HEK293T (cell line): ENCODE measurements at regions not wholly inside any gene's neighbourhood (a gene's known extent, or its start where the extent isn't known, plus 50 kb on each side); places are given as distances from the start of the nearest gene placed in this dataset.

Source experiments
- CTCF ChIA-PET: fragments of 350-600 bp; formaldehyde crosslinking; extraction: SDS; loops from one replicate; lab custom pipeline; 2021; ENCODE audit warnings: antibody characterized with exemption, inconsistent platforms; lab: Yijun Ruan, JAX
- POLR2A ChIA-PET: fragments of 350-600 bp; formaldehyde crosslinking; extraction: SDS; loops from one replicate; lab custom pipeline; 2020; ENCODE audit warnings: antibody characterized with exemption, inconsistent platforms; lab: Yijun Ruan, JAX
- DNase-seq: peaks from one replicate; pipeline ENCODE4 v3.0.0; 2012; ENCODE audit warnings: mixed read lengths; ENCODE audit errors: extremely low spot score
- ARNT ChIP-seq: fragments of 450-650 bp; IDR thresholded peaks from 2 replicates; pipeline ENCODE4 v1.6.1; 2017; ENCODE audit warnings: mild to moderate bottlenecking
- BHLHE40 ChIP-seq: fragments of 450-650 bp; IDR thresholded peaks from 2 replicates; pipeline ENCODE4 v1.6.1; 2016; ENCODE audit warnings: mild to moderate bottlenecking, moderate library complexity, borderline replicate concordance
- CTBP1 ChIP-seq: fragments of 450-650 bp; IDR thresholded peaks from 2 replicates; pipeline ENCODE4 v1.6.1; 2016; ENCODE audit warnings: borderline replicate concordance
- ELF4 ChIP-seq: fragments of 450-650 bp; IDR thresholded peaks from 2 replicates; pipeline ENCODE4 v1.6.1; 2017; ENCODE audit warnings: antibody characterized with exemption
- FOXA1 ChIP-seq: fragments of 450-650 bp; IDR thresholded peaks from 2 replicates; pipeline ENCODE4 v1.6.1; 2016; ENCODE audit warnings: mild to moderate bottlenecking
- FOXK2 ChIP-seq: fragments of 450-650 bp; IDR thresholded peaks from 2 replicates; pipeline ENCODE4 v1.6.1; 2016; ENCODE audit warnings: mild to moderate bottlenecking
- FOXM1 ChIP-seq: fragments of 450-650 bp; IDR thresholded peaks from 2 replicates; pipeline ENCODE4 v1.6.1; 2017; ENCODE audit warnings: mild to moderate bottlenecking, borderline replicate concordance
- HDGF ChIP-seq: fragments of 450-650 bp; IDR thresholded peaks from 2 replicates; pipeline ENCODE4 v1.6.1; 2017; ENCODE audit warnings: antibody characterized with exemption, borderline replicate concordance
- L3MBTL2 ChIP-seq: fragments of 450-650 bp; conservative IDR thresholded peaks from 2 replicates; pipeline ENCODE4 v1.6.1; 2016; ENCODE audit warnings: mild to moderate bottlenecking
- LEF1 ChIP-seq: fragments of 450-650 bp; IDR thresholded peaks from 2 replicates; pipeline ENCODE4 v1.6.1; 2017; ENCODE audit warnings: mild to moderate bottlenecking, borderline replicate concordance
- NFRKB ChIP-seq: fragments of 450-650 bp; IDR thresholded peaks from 2 replicates; pipeline ENCODE4 v1.6.1; 2016; ENCODE audit warnings: mild to moderate bottlenecking, moderate library complexity
- PKNOX1 ChIP-seq: fragments of 450-650 bp; IDR thresholded peaks from 2 replicates; pipeline ENCODE4 v1.6.1; 2016
- SP1 ChIP-seq: fragments of 450-650 bp; IDR thresholded peaks from 2 replicates; pipeline ENCODE4 v1.6.1; 2017
- SUZ12 ChIP-seq: fragments of 450-650 bp; IDR thresholded peaks from 2 replicates; pipeline ENCODE4 v1.6.1; 2016; ENCODE audit warnings: mild to moderate bottlenecking
- TARDBP ChIP-seq: fragments of 450-650 bp; IDR thresholded peaks from 2 replicates; pipeline ENCODE4 v1.6.1; 2016
- ZNF384 ChIP-seq: fragments of 450-650 bp; IDR thresholded peaks from 2 replicates; pipeline ENCODE4 v1.6.1; 2016

GRCh38 chr3:76178412-76178811 lies 393.1 kb upstream of the ZNF717 start:
- ChIA-PET CTCF (no interaction called here), POLR2A (no interaction called here)
- TF ChIP-seq TARDBP (no peak), CTBP1 (no peak), FOXK2 (no peak), SP1 (no peak), ARNT (no peak)
- no peak for DNase-seq

- ChIA-PET POLR2A (no interaction called here), CTCF (no interaction called here)
- TF ChIP-seq CTBP1 (no peak), BHLHE40 (no peak), FOXM1 (no peak), FOXA1 (no peak), SUZ12 (no peak), ARNT (no peak), FOXK2 (no peak), L3MBTL2 (no peak), NFRKB (no peak), SP1 (no peak), LEF1 (no peak), ZNF384 (no peak), HDGF (no peak), PKNOX1 (no peak), TARDBP (no peak), ELF4 (no peak)
- DNase-seq, result no peak
Measured at GRCh38 chr3:76181213-76181612, 395.9 kb upstream of the ZNF717 start.

GRCh38 chr3:76198086-76198485 lies 412.7 kb upstream of the ZNF717 start:
- TF ChIP-seq CTBP1 (no peak), TARDBP (no peak), SUZ12 (no peak), FOXM1 (no peak), ELF4 (no peak), PKNOX1 (no peak), FOXK2 (no peak), SP1 (no peak), BHLHE40 (no peak), ZNF384 (no peak), LEF1 (no peak), FOXA1 (no peak), L3MBTL2 (no peak), ARNT (no peak), NFRKB (no peak), HDGF (no peak)
- POLR2A ChIA-PET, result no interaction called here
- no peak for DNase-seq
- CTCF ChIA-PET, result no interaction called here

GRCh38 chr3:76199382-76199781 lies 414.0 kb upstream of the ZNF717 start:
- ChIA-PET CTCF (interaction anchor here (0.6 kb wide), 1 partner anchor 39 kb away, joined by 4 read pairs; no protein-coding TSS in a partner anchor), POLR2A (interaction anchor here (0.6 kb wide), 1 partner anchor 206 kb away, joined by 4 read pairs; no protein-coding TSS in a partner anchor)
- DNase-seq, result no peak
- TF ChIP-seq TARDBP (no peak), L3MBTL2 (no peak), FOXM1 (no peak), ELF4 (no peak)

GRCh38 chr3:76203578-76203977 lies 418.2 kb upstream of the ZNF717 start:
- ChIA-PET POLR2A (no interaction called here), CTCF (no interaction called here)
- DNase-seq, result peak; percentile 14
- TF ChIP-seq LEF1 (no peak), FOXM1 (no peak), NFRKB (no peak), SUZ12 (no peak), FOXK2 (no peak), FOXA1 (no peak), PKNOX1 (no peak), SP1 (no peak), BHLHE40 (no peak), ZNF384 (no peak), TARDBP (no peak), ARNT (no peak), ELF4 (no peak), CTBP1 (no peak), HDGF (no peak)

- TF ChIP-seq BHLHE40 (no peak), LEF1 (no peak)
- no peak for DNase-seq
- CTCF ChIA-PET, result no interaction called here
- POLR2A ChIA-PET, result no interaction called here
Measured at GRCh38 chr3:76206346-76206745, 421.0 kb upstream of the ZNF717 start.

GRCh38 chr3:76212679-76213078 lies 427.3 kb upstream of the ZNF717 start:
- TF ChIP-seq ZNF384 (no peak), LEF1 (no peak), BHLHE40 (no peak), FOXK2 (no peak), L3MBTL2 (no peak), NFRKB (no peak), ARNT (no peak), CTBP1 (no peak), SUZ12 (no peak), ELF4 (no peak), FOXA1 (no peak), TARDBP (no peak), FOXM1 (no peak)
- no peak for DNase-seq
- ChIA-PET POLR2A (no interaction called here), CTCF (no interaction called here)
